ENCODE measurements at regions not wholly inside any gene's neighbourhood (a gene's known extent, or its start where the extent isn't known, plus 50 kb on each side); places are given as distances from the start of the nearest gene placed in this dataset.

- TF ChIP-seq CTCF (IDR thresholded peaks at IDR 0.05) (no peak), POLR2A (IDR thresholded peaks at IDR 0.05) (no peak)
- intact Hi-C loops (cut with DNase I; ENCODE audit: low total_unique reads), result no loop called here
- H3K4me3 ChIP-seq, result no peak overlapping the region
- no peaks in the 10 kb centered on the region for H3K9me3 ChIP-seq
- H3K27ac ChIP-seq, result no peak overlapping the region
- H3K27me3 ChIP-seq, result no peaks in the 10 kb centered on the region
- no peak for DNase-seq
- H3K4me1 ChIP-seq, result peaks cover 1% of the 10 kb centered on the region
- WGBS, 2 donors, result 93 to 94% methylated on average over 3 of the region's 3 CpGs
- no peaks in the 10 kb centered on the region for H3K36me3 ChIP-seq (ENCODE audit: low read depth, missing control alignments)
These were observed 206.9 kb upstream of the ZBTB20 start for GRCh38 chr3:115354010-115354409.

- H3K9me3 ChIP-seq, result no peaks in the 10 kb centered on the region
- 94 to 97% methylated on average over 2 of the region's 2 CpGs for WGBS, 2 donors
- no peak overlapping the region for H3K27ac ChIP-seq
- H3K4me3 ChIP-seq, result no peak overlapping the region
- H3K27me3 ChIP-seq, result no peaks in the 10 kb centered on the region
- H3K4me1 ChIP-seq, result peaks cover 5% of the 10 kb centered on the region
- no peaks in the 10 kb centered on the region for H3K36me3 ChIP-seq (ENCODE audit: low read depth, missing control alignments)
- no peak for TF ChIP-seq CTCF (IDR thresholded peaks at IDR 0.05)
- TF ChIP-seq POLR2A (IDR thresholded peaks at IDR 0.05), result no peak
- intact Hi-C loops (cut with DNase I; ENCODE audit: low total_unique reads), result no loop called here
- no peak for DNase-seq
These were observed 210.4 kb upstream of the ZBTB20 start for GRCh38 chr3:115357456-115357855.

GRCh38 chr3:115359536-115359935 is 212.4 kb upstream of the ZBTB20 start:
- no peak for DNase-seq
- intact Hi-C loops (cut with DNase I; ENCODE audit: low total_unique reads), result no loop called here
- no peak for TF ChIP-seq CTCF (IDR thresholded peaks at IDR 0.05)

GRCh38 chr3:115361806-115362205 is 214.7 kb upstream of the ZBTB20 start:
- H3K9me3 ChIP-seq, result no peaks in the 10 kb centered on the region
- H3K4me3 ChIP-seq, result no peak overlapping the region
- no peak for DNase-seq
- H3K4me1 ChIP-seq, result peaks cover 5% of the 10 kb centered on the region
- H3K27ac ChIP-seq, result no peak overlapping the region
- no peaks in the 10 kb centered on the region for H3K36me3 ChIP-seq (ENCODE audit: low read depth, missing control alignments)
- 63 to 67% methylated on average over 1 of the region's 1 CpG for WGBS, 2 donors
- TF ChIP-seq CTCF (IDR thresholded peaks at IDR 0.05) (no peak), POLR2A (IDR thresholded peaks at IDR 0.05) (no peak)
- H3K27me3 ChIP-seq, result no peaks in the 10 kb centered on the region
- intact Hi-C loops (cut with DNase I; ENCODE audit: low total_unique reads), result no loop called here

More at GRCh38 chr3:115359536-115359935, 212.4 kb upstream of the ZBTB20 start:
- WGBS, 2 donors, result 21 to 36% methylated on average over 2 of the region's 2 CpGs
- H3K27ac ChIP-seq, result no peak overlapping the region
- H3K36me3 ChIP-seq (ENCODE audit: low read depth, missing control alignments), result no peaks in the 10 kb centered on the region
- H3K4me1 ChIP-seq, result peaks cover 5% of the 10 kb centered on the region
- H3K27me3 ChIP-seq, result no peaks in the 10 kb centered on the region
- H3K9me3 ChIP-seq, result no peaks in the 10 kb centered on the region
- H3K4me3 ChIP-seq, result no peak overlapping the region

- peaks cover 5% of the 10 kb centered on the region for H3K4me1 ChIP-seq
- TF ChIP-seq CTCF (IDR thresholded peaks at IDR 0.05) (no peak), POLR2A (IDR thresholded peaks at IDR 0.05) (no peak)
- no peak overlapping the region for H3K4me3 ChIP-seq
- intact Hi-C loops (cut with DNase I; ENCODE audit: low total_unique reads), result no loop called here
- WGBS, 2 donors, result 93 to 100% methylated on average over 1 of the region's 1 CpG
- no peaks in the 10 kb centered on the region for H3K9me3 ChIP-seq
- no peak overlapping the region for H3K27ac ChIP-seq
- no peak for DNase-seq
- no peaks in the 10 kb centered on the region for H3K27me3 ChIP-seq
- no peaks in the 10 kb centered on the region for H3K36me3 ChIP-seq (ENCODE audit: low read depth, missing control alignments)
These were observed 216.0 kb upstream of the ZBTB20 start for GRCh38 chr3:115363071-115363470.
